Mammary epithelial cell (primary cell): ENCODE measurements at regions not wholly inside any gene's neighbourhood (a gene's known extent, or its start where the extent isn't known, plus 50 kb on each side); places are given as distances from the start of the nearest gene placed in this dataset.

Experiments used
- EZH2 ChIP-seq: IDR thresholded peaks from 2 replicates; pipeline ENCODE4 v1.6.1; 2012; ENCODE audit warnings: low read length, inconsistent platforms, borderline replicate concordance
- TF ChIP-seq, protein P1 (sequence below), 2 donors: IDR thresholded peaks in 1 of 2; conservative IDR thresholded peaks in 1 of 2; 2 replicates each; pipeline ENCODE4 v1.5.1; 2011 to 2012; ENCODE audit warnings: inconsistent platforms in 2 of 2, low read length in 2 of 2, mild to moderate bottlenecking in 2 of 2, control low read depth in 1 of 2, low read depth in 1 of 2; ENCODE audit not compliant: insufficient read depth in 1 of 2; ENCODE audit errors: extremely low read depth in 1 of 2

DNA sequence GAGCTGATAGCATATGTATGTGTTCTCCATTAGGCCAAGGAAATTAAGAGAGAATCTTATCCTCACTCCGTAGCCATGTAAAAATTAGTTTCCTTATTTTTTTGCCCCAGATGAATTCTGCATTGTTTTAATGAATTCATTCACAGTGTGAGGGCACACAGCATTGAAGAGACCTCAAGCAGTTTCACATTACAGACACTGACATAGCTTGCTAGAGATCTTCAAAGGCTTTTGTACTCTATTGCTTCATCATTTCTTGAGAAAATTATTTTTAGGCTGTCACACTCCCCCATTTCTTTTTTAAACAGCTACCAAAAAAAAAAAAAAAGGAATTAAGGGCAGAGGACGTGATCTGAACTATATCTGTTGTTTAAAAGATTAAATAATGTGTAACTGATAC, 251.1 kb downstream of the BCAT1 start:
- TF ChIP-seq, protein P1, sequence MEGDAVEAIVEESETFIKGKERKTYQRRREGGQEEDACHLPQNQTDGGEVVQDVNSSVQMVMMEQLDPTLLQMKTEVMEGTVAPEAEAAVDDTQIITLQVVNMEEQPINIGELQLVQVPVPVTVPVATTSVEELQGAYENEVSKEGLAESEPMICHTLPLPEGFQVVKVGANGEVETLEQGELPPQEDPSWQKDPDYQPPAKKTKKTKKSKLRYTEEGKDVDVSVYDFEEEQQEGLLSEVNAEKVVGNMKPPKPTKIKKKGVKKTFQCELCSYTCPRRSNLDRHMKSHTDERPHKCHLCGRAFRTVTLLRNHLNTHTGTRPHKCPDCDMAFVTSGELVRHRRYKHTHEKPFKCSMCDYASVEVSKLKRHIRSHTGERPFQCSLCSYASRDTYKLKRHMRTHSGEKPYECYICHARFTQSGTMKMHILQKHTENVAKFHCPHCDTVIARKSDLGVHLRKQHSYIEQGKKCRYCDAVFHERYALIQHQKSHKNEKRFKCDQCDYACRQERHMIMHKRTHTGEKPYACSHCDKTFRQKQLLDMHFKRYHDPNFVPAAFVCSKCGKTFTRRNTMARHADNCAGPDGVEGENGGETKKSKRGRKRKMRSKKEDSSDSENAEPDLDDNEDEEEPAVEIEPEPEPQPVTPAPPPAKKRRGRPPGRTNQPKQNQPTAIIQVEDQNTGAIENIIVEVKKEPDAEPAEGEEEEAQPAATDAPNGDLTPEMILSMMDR (conservative IDR thresholded peaks at IDR 0.05 in 1 of 2, IDR thresholded peaks at IDR 0.05 in 1 of 2; ENCODE audit: extremely low read depth in 1 of 2, insufficient read depth in 1 of 2, low read depth in 1 of 2, low read length in 2 of 2), result no peak
- no peak for TF ChIP-seq EZH2
